OCI-LY1 (cell line): ENCODE measurements at regions not wholly inside any gene's neighbourhood (a gene's known extent, or its start where the extent isn't known, plus 50 kb on each side); places are given as distances from the start of the nearest gene placed in this dataset.

Experiments used
- H2AFZ ChIP-seq: fragments of 200-600 bp; sonication (generic), shearing (Covaris generic); 2 replicates; pipeline ENCODE4 v1.6.0; 2014; ENCODE audit warnings: antibody characterized with exemption, mild to moderate bottlenecking, low read length
- H3F3A ChIP-seq: fragments of 200-600 bp; sonication (generic), shearing (Covaris generic); 2 replicates; pipeline ENCODE4 v1.6.0; 2014; ENCODE audit warnings: mild to moderate bottlenecking, antibody characterized with exemption, low read length, moderate library complexity; ENCODE audit not compliant: insufficient read depth
- H3K27ac ChIP-seq: fragments of 200-600 bp; sonication (generic); 2 replicates; pipeline ENCODE4 v1.5.1; 2014; ENCODE audit warnings: low read length, mixed run types, mild to moderate bottlenecking, low read depth; ENCODE audit not compliant: poor library complexity, severe bottlenecking
- H3K27me3 ChIP-seq: fragments of 200-600 bp; sonication (generic); 2 replicates; pipeline ENCODE4 v1.6.0; 2014; ENCODE audit warnings: antibody characterized with exemption, mild to moderate bottlenecking, low read length, moderate library complexity; ENCODE audit not compliant: insufficient read depth
- H3K36me3 ChIP-seq: fragments of 200-600 bp; sonication (generic); 2 replicates; pipeline ENCODE4 v1.6.1; 2014; ENCODE audit warnings: mild to moderate bottlenecking, antibody characterized with exemption, low read length, moderate library complexity, mixed read lengths; ENCODE audit not compliant: insufficient read depth
- H3K4me1 ChIP-seq: fragments of 200-600 bp; sonication (generic); 2 replicates; pipeline ENCODE4 v1.5.1; 2014; ENCODE audit warnings: mild to moderate bottlenecking, low read length, moderate library complexity; ENCODE audit not compliant: insufficient read depth, severe bottlenecking
- H3K4me2 ChIP-seq: fragments of 200-600 bp; sonication (generic), shearing (Covaris generic); 2 replicates; pipeline ENCODE4 v1.6.1; 2014; ENCODE audit warnings: low read length
- H3K4me3 ChIP-seq: fragments of 200-600 bp; sonication (generic); 2 replicates; pipeline ENCODE4 v1.5.1; 2014; ENCODE audit warnings: low read length, low read depth, mild to moderate bottlenecking, mixed read lengths; ENCODE audit not compliant: poor library complexity, severe bottlenecking
- H3K79me2 ChIP-seq: fragments of 200-600 bp; shearing (Covaris generic); 2 replicates; pipeline ENCODE4 v1.6.1; 2016; ENCODE audit warnings: mixed run types, low read length, mixed read lengths; ENCODE audit not compliant: insufficient read depth
- H3K9ac ChIP-seq: fragments of 200-600 bp; sonication (generic), shearing (Covaris generic); 2 replicates; pipeline ENCODE4 v1.6.1; 2014; ENCODE audit warnings: mild to moderate bottlenecking, low read length, mixed read lengths
- H3K9me2 ChIP-seq: fragments of 200-600 bp; sonication (generic), shearing (Covaris generic); 2 replicates; pipeline ENCODE4 v1.6.1; 2014; ENCODE audit warnings: low read depth, mild to moderate bottlenecking, low read length, mixed read lengths
- H3K9me3 ChIP-seq: fragments of 200-600 bp; shearing (Covaris generic); 2 replicates; pipeline ENCODE4 v1.6.1; 2014; ENCODE audit warnings: low read length, mixed read lengths
- H4K20me1 ChIP-seq: fragments of 200-600 bp; sonication (generic), shearing (Covaris generic); 2 replicates; pipeline ENCODE4 v1.6.0; 2016; ENCODE audit warnings: mild to moderate bottlenecking, low read length; ENCODE audit not compliant: insufficient read depth
- CTCF ChIP-seq: fragments of 200-600 bp; sonication (generic), shearing (Covaris generic); IDR thresholded peaks from 2 replicates; pipeline ENCODE4 v1.5.1; 2017; ENCODE audit warnings: mild to moderate bottlenecking, antibody characterized with exemption, low read length, moderate library complexity, mixed read lengths
- EZH2 ChIP-seq: fragments of 200-600 bp; sonication (generic), shearing (Covaris generic); IDR thresholded peaks from 2 replicates; pipeline ENCODE4 v1.8.0; 2017; ENCODE audit warnings: borderline replicate concordance, mixed run types, mild to moderate bottlenecking, antibody characterized with exemption, low read length, moderate library complexity, mixed read lengths

- no peak overlapping the region for H3K4me3 ChIP-seq
- H3K9ac ChIP-seq, result no peak overlapping the region
- H3K4me1 ChIP-seq, result no peaks in the 10 kb centered on the region
- H3K36me3 ChIP-seq, result no peaks in the 10 kb centered on the region
- H3K4me2 ChIP-seq, result no peak overlapping the region
- H3K27ac ChIP-seq, result no peak overlapping the region
- H4K20me1 ChIP-seq, result no peaks in the 10 kb centered on the region
- H3K79me2 ChIP-seq, result no peaks in the 10 kb centered on the region
- H3K9me3 ChIP-seq, result no peaks in the 10 kb centered on the region
- H3K9me2 ChIP-seq, result no peaks in the 10 kb centered on the region
- no peaks in the 10 kb centered on the region; the same call in 1 of the 2 replicates for H3K27me3 ChIP-seq
- no peaks in the 10 kb centered on the region for H3F3A ChIP-seq
- H2AFZ ChIP-seq, result no peak overlapping the region
- TF ChIP-seq CTCF (no peak), EZH2 (no peak)
Measured at GRCh38 chr14:104472073-104472472, 107.5 kb upstream of the C14orf180 start.

- TF ChIP-seq CTCF (no peak), EZH2 (no peak)
- Histone ChIP-seq H3K4me1 (no peaks in the 10 kb centered on the region), H3K9me2 (no peaks in the 10 kb centered on the region), H3K4me2 (no peak overlapping the region), H3K9ac (no peak overlapping the region), H3K9me3 (no peaks in the 10 kb centered on the region), H3K4me3 (no peak overlapping the region), H3F3A (no peaks in the 10 kb centered on the region), H3K27me3 (no peaks in the 10 kb centered on the region; the same call in 1 of the 2 replicates), H3K79me2 (no peaks in the 10 kb centered on the region), H3K36me3 (no peaks in the 10 kb centered on the region), H4K20me1 (no peaks in the 10 kb centered on the region), H2AFZ (no peak overlapping the region), H3K27ac (no peak overlapping the region)
Measured at GRCh38 chr14:104472536-104473243, 106.9 kb upstream of the C14orf180 start.

GRCh38 chr14:104473244-104473565, 106.4 kb upstream of the C14orf180 start:
- H3K4me3 ChIP-seq, result no peak overlapping the region
- H3K9me2 ChIP-seq, result no peaks in the 10 kb centered on the region
- H3K27me3 ChIP-seq, result no peaks in the 10 kb centered on the region; the same call in 1 of the 2 replicates
- H3K36me3 ChIP-seq, result no peaks in the 10 kb centered on the region
- H3K4me2 ChIP-seq, result no peak overlapping the region
- no peak overlapping the region for H2AFZ ChIP-seq
- H3K27ac ChIP-seq, result no peak overlapping the region
- H3K4me1 ChIP-seq, result no peaks in the 10 kb centered on the region
- no peaks in the 10 kb centered on the region for H3K79me2 ChIP-seq
- no peaks in the 10 kb centered on the region for H4K20me1 ChIP-seq
- no peaks in the 10 kb centered on the region for H3F3A ChIP-seq
- no peak overlapping the region for H3K9ac ChIP-seq
- TF ChIP-seq EZH2, result no peak
- no peak for TF ChIP-seq CTCF
- no peaks in the 10 kb centered on the region for H3K9me3 ChIP-seq
